C4-2B (cell line): ENCODE measurements at regions not wholly inside any gene's neighbourhood (a gene's known extent, or its start where the extent isn't known, plus 50 kb on each side); places are given as distances from the start of the nearest gene placed in this dataset.

Experiments
- CTCF ChIP-seq: fragments of 450-650 bp; conservative IDR thresholded peaks from 2 replicates; pipeline ENCODE4 v1.5.1; 2017; ENCODE audit warnings: mild to moderate bottlenecking
- ZFX ChIP-seq: fragments of 450-650 bp; IDR thresholded peaks from 2 replicates; pipeline ENCODE4 v1.6.1; 2017

GRCh38 chr22:22776121-22776520 lies 111.5 kb upstream of the IGLL5 start:
- TF ChIP-seq CTCF (no peak), ZFX (no peak)
